Mucosa of rectum (tissue), 2 donors: ENCODE measurements at regions not wholly inside any gene's neighbourhood (a gene's known extent, or its start where the extent isn't known, plus 50 kb on each side); places are given as distances from the start of the nearest gene placed in this dataset.
"Not testable (repeated sequence)": the region's sequence is repeated elsewhere in the genome, so short reads cannot be mapped to it uniquely, and the experiment has no call there.

Experiments
- H3K27ac ChIP-seq, 2 donors: one replicate each; pipeline ENCODE4 v1.7.0; 2013; ENCODE audit warnings: inconsistent platforms in 2 of 2, low read depth in 2 of 2, low read length in 2 of 2
- H3K27me3 ChIP-seq, 2 donors: one replicate each; pipeline ENCODE4 v1.7.0; 2013; ENCODE audit warnings: low read length in 2 of 2; ENCODE audit not compliant: control insufficient read depth in 2 of 2, insufficient read depth in 2 of 2
- H3K36me3 ChIP-seq, 2 donors: one replicate each; pipeline ENCODE4 v1.7.0; 2013; ENCODE audit warnings: low read length in 2 of 2; ENCODE audit not compliant: control insufficient read depth in 2 of 2, insufficient read depth in 2 of 2
- H3K4me1 ChIP-seq, 2 donors: one replicate each; pipeline ENCODE4 v1.7.0; 2013; ENCODE audit warnings: low read length in 2 of 2, mild to moderate bottlenecking in 1 of 2; ENCODE audit not compliant: control insufficient read depth in 2 of 2, insufficient read depth in 2 of 2
- H3K4me3 ChIP-seq, 2 donors: one replicate each; pipeline ENCODE4 v1.7.0; 2013; ENCODE audit warnings: low read length in 2 of 2
- H3K9ac ChIP-seq, 2 donors: one replicate each; pipeline ENCODE4 v1.7.0; 2013; ENCODE audit warnings: low read length in 2 of 2, low read depth in 1 of 2, mild to moderate bottlenecking in 1 of 2
- H3K9me3 ChIP-seq, 2 donors: one replicate each; pipeline ENCODE4 v1.7.0; 2013; ENCODE audit warnings: low read length in 2 of 2; ENCODE audit not compliant: control insufficient read depth in 2 of 2
- donor health status: healthy.
- donor health status: Normal muscosa, but diverticular disease.

DNA sequence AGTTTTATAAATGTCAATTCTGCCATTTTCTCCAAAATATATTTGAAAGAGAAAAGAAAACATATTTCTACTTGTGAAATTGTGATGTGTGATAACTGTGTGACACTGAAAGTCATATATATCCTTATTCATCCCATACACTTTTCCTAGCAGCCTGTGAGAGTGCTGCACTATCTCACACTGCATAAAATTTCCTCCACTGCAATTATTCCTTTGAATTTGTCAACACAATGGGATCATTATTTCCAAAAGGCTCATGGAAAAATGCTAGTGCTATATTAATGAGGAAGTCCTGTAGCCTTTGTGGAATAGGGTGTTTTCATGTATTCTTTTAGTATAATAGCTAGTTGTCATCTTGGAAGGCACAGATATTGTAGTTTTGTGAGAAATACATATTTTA lies 504.1 kb downstream of the RPL10L start:
- H3K9ac ChIP-seq, result no peak overlapping the region
- no peaks in the 10 kb centered on the region for H3K4me1 ChIP-seq
- no peaks in the 10 kb centered on the region for H3K36me3 ChIP-seq
- no peaks in the 10 kb centered on the region for H3K27me3 ChIP-seq
- H3K27ac ChIP-seq, result no peak overlapping the region
- no peak overlapping the region for H3K4me3 ChIP-seq
- no peaks in the 10 kb centered on the region for H3K9me3 ChIP-seq

DNA sequence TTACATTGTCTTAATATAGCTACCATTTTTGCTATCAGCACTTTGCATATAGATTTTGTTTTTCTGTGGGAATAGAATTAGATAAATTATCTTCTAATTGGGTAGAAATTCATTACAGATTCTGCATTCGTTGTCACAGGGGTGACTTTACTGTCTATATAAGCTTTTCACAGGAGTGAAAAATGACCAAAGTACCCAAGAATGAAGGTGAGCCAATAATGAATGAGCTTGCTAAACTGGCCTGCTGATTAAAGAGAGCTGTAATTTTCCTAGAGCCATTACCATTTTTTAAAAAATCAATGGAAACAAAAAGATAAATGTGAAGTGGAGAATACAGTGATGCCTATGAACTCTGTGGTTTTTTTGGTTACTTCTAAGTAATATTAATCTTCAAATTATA lies 504.6 kb downstream of the RPL10L start:
- H3K4me3 ChIP-seq, result no peak overlapping the region
- H3K27ac ChIP-seq, result no peak overlapping the region
- no peaks in the 10 kb centered on the region for H3K27me3 ChIP-seq

DNA sequence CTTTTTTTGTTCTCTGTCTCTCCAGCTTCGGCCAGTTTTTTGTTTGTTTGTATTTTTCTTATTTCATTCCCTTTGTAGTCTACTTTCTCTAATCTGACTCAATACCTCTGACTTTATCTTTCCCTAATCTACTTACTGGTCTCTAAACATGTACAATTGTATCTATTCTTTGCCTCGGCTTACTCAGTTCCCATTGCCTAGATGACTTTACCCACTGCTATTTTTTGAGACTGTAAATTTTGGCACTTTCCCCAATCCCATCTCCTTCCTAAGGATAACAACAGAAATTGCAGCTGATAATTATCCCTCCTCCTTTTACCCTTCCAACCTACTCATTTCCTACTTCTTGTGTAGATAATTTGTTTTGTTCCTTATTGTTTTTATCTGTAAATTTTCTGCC lies 511.1 kb downstream of the RPL10L start:
- Histone ChIP-seq H3K27ac (no peak overlapping the region), H3K9me3 (no peaks in the 10 kb centered on the region), H3K4me3 (no peak overlapping the region), H3K27me3 (no peaks in the 10 kb centered on the region), H3K4me1 (no peaks in the 10 kb centered on the region), H3K9ac (no peak overlapping the region), H3K36me3 (no peaks in the 10 kb centered on the region)

More for the DNA sequence above, 504.6 kb downstream of the RPL10L start:
- no peaks in the 10 kb centered on the region for H3K36me3 ChIP-seq
- H3K9me3 ChIP-seq, result no peaks in the 10 kb centered on the region
- no peak overlapping the region for H3K9ac ChIP-seq
- no peaks in the 10 kb centered on the region for H3K4me1 ChIP-seq

DNA sequence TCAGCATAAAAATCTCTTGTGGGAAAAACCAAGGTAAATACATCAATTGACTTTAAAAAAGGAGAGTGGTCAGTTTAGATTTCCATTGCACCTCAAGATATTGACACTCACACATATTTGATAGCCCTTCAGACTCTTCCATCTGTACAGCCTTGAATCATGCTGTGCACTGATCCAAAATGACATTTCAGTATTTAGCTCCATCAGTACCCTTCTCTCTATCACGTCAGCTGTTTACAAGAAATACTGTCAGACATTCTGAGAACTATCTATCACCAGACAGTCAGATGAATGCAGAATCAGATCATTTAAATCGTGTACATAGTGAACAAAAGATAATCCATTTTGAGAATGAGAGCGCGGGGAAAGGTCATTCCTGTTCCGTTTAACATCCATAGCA lies 511.9 kb downstream of the RPL10L start:
- Histone ChIP-seq H3K27me3 (no peaks in the 10 kb centered on the region), H3K9ac (no peak overlapping the region), H3K4me1 (no peaks in the 10 kb centered on the region), H3K36me3 (no peaks in the 10 kb centered on the region), H3K27ac (no peak overlapping the region), H3K9me3 (no peaks in the 10 kb centered on the region), H3K4me3 (no peak overlapping the region)

DNA sequence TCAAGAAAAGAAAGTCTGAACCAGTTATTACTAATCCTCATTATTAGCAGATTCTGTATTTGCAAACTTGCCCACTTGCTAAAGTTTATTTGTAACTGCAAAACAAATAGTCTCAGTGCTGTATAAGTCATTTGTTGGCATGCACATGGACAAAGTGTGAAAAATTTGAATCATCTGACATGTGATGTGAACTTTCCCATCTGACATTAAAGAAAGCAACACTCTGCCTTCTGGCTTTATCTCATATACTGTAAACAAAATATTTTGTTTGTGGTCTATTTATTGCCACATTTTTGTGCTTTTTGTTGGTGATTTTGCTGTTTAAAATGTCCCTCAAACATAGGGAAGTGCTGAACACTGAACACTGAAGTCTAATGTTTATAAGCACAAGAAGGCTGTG lies 513.8 kb downstream of the RPL10L start:
- H3K4me1 ChIP-seq, result no peaks in the 10 kb centered on the region
- no peak overlapping the region for H3K9ac ChIP-seq
- no peaks in the 10 kb centered on the region for H3K9me3 ChIP-seq

DNA sequence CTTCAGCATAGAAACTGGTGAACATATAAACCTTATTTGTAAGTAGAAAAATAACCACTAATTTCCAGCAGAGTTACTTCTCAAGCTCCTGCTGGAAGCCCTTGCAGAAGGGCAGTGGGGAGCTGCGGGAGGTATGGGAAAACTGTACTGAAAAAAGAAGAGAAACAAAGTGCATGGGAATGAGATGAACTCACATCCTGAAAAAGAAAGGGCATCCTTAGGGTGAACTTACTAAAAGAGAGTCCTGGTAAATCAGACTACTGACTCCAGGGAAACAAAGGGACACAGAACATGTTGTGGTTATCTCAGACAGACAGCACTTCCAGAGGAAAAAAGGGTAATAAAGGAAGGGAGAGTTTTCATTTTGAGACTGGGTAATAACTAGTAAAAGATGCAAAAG lies 515.1 kb downstream of the RPL10L start:
- no peaks in the 10 kb centered on the region for H3K27me3 ChIP-seq
- H3K36me3 ChIP-seq, result no peaks in the 10 kb centered on the region
- no peak overlapping the region for H3K27ac ChIP-seq
- no peaks in the 10 kb centered on the region for H3K9me3 ChIP-seq
- no peak overlapping the region for H3K4me3 ChIP-seq
- H3K9ac ChIP-seq, result no peak overlapping the region
- no peaks in the 10 kb centered on the region for H3K4me1 ChIP-seq

More for the DNA sequence above, 513.8 kb downstream of the RPL10L start:
- Histone ChIP-seq H3K4me3 (no peak overlapping the region), H3K27ac (no peak overlapping the region), H3K36me3 (no peaks in the 10 kb centered on the region), H3K27me3 (no peaks in the 10 kb centered on the region)

DNA sequence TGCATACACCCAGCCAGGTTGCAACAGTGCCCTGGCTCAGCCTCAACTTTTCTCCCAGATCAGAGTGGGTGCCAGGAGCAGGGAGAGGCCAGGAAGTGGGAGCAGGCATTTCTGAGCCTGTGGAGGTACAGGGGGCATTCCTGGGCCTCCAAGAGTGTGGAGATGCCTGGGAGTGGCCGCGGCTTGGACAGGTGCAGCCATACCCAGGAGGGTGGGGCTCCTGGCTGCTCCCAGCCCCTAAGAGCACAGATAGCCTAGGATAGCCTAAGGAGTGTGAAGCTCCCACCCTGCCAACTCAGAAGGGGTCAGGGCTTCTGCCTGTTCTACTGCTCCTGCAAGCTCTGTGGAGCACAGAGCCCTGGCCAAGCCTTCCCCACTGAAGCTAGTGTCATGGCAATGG lies 543.4 kb downstream of the RPL10L start:
- Histone ChIP-seq H3K9me3 (peaks cover 0 to 6% of the 10 kb centered on the region in 2 donors), H3K9ac (no peak overlapping the region), H3K36me3 (no peaks in the 10 kb centered on the region), H3K4me1 (no peaks in the 10 kb centered on the region), H3K4me3 (no peak overlapping the region), H3K27me3 (no peaks in the 10 kb centered on the region), H3K27ac (no peak overlapping the region)

DNA sequence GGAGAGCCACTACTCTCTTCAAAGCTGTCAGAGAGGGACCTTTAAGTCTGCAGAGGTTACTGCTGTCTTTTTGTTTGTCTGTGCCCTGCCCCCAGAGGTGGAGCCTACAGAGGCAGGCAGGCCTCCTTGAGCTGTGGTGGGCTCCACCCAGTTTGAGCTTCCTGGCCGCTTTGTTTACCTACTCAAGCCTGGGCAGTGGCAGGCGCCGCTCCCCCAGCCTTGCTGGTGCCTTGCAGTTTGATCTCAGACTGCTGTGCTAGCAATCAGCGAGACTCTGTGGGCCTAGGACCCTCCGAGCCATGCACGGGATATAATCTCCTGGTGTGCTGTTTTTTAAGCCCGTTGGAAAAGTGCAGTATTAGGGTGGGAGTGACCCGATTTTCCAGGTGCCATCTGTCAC lies 550.7 kb downstream of the RPL10L start:
- H3K27me3 ChIP-seq, H3K36me3 ChIP-seq, H3K4me1 ChIP-seq, H3K4me3 ChIP-seq, H3K9me3 ChIP-seq, H3K27ac ChIP-seq, H3K9ac ChIP-seq: not testable (repeated sequence)

DNA sequence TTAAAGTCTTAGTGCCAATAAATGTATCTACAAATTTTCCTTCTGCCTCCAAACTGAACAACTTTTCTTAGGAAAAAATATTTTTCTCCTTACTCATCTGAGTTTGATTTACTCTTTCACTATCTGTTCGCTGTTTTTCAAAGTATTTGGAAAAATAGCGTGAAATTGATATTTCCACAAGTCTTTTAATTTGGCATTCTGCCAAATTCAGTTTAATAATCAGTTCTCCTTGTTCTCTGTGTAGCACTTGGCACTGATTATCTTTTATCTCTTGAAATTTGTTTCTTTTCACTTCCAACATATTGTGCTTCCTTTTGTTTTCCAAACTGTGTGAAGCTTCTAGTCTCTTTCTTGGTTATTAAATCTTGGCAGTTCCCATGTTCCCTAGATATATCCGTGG lies 559.8 kb downstream of the RPL10L start:
- no peak overlapping the region for H3K9ac ChIP-seq
- no peaks in the 10 kb centered on the region for H3K27me3 ChIP-seq
- H3K4me1 ChIP-seq, result no peaks in the 10 kb centered on the region
- H3K9me3 ChIP-seq, result no peaks in the 10 kb centered on the region
- H3K27ac ChIP-seq, result no peak overlapping the region
- H3K4me3 ChIP-seq, result no peak overlapping the region
- H3K36me3 ChIP-seq, result no peaks in the 10 kb centered on the region

DNA sequence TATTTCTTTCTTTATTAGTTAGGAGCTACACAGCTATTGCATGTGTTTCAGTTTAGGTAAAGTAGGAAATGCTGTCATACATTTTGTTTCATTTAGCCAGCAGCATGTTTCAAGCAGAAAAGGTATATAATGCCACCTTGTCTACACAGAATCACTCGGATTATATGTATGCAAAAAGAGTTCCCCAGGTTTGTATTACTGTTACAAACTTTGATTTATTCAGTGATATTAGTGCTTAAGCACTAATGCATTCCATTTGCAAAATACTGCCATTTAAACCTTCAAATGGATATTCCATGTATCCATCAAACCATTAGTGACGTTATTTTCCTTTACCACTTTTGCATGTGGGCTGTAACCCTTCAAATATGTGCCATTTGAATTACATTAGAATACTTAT lies 564.0 kb downstream of the RPL10L start:
- Histone ChIP-seq H3K4me3 (no peak overlapping the region), H3K27ac (no peak overlapping the region), H3K27me3 (no peaks in the 10 kb centered on the region), H3K9me3 (no peaks in the 10 kb centered on the region), H3K36me3 (no peaks in the 10 kb centered on the region), H3K9ac (no peak overlapping the region), H3K4me1 (no peaks in the 10 kb centered on the region)

DNA sequence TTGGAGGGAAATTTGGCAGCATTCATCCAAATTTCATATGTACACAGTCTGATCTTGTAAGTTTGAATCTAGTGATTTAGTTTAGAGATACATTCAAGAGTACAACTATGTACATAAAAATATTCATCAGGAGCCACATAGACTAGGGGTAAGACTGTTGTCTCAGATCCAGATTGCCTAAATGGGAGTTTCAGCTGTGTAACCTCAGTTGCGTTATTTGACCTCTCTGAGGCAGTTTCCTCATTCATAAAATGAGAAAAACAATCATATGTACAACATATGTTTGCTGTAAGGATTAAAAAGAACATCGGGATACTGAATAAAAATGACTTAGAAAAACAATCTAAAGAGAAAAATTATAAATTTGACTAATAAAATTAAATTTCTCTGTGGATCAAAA lies 577.5 kb downstream of the RPL10L start:
- Histone ChIP-seq H3K27ac (no peak overlapping the region), H3K4me1 (no peaks in the 10 kb centered on the region), H3K9me3 (no peaks in the 10 kb centered on the region), H3K4me3 (no peak overlapping the region), H3K9ac (no peak overlapping the region), H3K36me3 (no peaks in the 10 kb centered on the region), H3K27me3 (no peaks in the 10 kb centered on the region)
